ENCODE measurements at regions not wholly inside any gene's neighbourhood (a gene's known extent, or its start where the extent isn't known, plus 50 kb on each side); places are given as distances from the start of the nearest gene placed in this dataset.

DNA sequence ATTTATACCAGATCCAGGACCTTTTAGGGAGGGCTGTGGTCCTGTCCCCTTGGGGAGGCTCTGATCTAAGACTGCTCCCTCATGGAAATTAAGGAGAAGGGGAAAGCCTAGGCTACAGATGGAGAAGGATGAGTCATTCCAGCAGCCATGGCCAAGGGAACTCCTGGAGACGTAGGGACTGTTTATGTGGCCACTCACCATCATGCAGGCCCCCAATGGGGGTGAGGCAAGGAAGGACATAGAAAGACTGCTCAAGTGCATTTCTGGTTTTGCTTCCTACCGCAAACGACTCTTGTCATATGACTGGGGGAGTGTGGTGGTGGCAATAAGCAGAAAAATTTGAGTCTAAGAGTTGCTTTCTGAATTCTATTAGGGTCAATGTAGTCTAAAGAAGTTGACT, 54.0 kb upstream of the CYP1B1 start:
- Histone ChIP-seq H3K27me3 (no peaks in the 10 kb centered on the region), H3K36me3 (no peaks in the 10 kb centered on the region), H3K27ac (peak overlapping the region in 2 of 4 donors; percentile 27 to 43), H3K9me3 (peaks cover 0 to 9% (median 0%) of the 10 kb centered on the region in 4 donors), H3K4me1 (no peaks in the 10 kb centered on the region), H3K4me3 (no peak overlapping the region)
- DNase-seq: no peak
- TF ChIP-seq, protein P1, sequence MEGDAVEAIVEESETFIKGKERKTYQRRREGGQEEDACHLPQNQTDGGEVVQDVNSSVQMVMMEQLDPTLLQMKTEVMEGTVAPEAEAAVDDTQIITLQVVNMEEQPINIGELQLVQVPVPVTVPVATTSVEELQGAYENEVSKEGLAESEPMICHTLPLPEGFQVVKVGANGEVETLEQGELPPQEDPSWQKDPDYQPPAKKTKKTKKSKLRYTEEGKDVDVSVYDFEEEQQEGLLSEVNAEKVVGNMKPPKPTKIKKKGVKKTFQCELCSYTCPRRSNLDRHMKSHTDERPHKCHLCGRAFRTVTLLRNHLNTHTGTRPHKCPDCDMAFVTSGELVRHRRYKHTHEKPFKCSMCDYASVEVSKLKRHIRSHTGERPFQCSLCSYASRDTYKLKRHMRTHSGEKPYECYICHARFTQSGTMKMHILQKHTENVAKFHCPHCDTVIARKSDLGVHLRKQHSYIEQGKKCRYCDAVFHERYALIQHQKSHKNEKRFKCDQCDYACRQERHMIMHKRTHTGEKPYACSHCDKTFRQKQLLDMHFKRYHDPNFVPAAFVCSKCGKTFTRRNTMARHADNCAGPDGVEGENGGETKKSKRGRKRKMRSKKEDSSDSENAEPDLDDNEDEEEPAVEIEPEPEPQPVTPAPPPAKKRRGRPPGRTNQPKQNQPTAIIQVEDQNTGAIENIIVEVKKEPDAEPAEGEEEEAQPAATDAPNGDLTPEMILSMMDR (IDR thresholded peaks at IDR 0.05): no peak
- no peak for TF ChIP-seq POLR2A (IDR thresholded peaks at IDR 0.05)

DNA sequence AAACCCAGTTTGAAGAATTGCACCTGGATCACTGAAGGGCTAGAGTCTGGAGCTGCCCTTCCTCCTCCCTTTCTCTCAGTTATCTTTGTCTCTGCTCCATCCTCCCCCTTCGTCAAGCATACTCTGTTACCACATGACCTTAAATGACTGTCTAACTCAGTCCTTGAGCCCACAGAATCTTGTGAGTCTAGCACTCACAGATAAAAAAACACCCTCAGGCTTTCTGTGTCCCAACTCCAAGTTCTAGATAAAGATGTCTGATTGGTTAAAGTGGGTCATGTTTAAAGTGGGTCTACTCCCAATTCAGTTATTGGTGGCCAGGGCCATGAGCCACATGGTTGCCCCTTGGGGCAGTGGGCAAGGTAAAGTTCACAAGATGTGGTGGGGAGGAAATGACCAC, 53.5 kb upstream of the CYP1B1 start:
- Histone ChIP-seq H3K27ac (peak overlapping the region in 1 of 4 donors; percentile 43), H3K27me3 (no peaks in the 10 kb centered on the region), H3K4me1 (no peaks in the 10 kb centered on the region), H3K9me3 (peaks cover 0 to 9% (median 0%) of the 10 kb centered on the region in 4 donors), H3K4me3 (no peak overlapping the region), H3K36me3 (no peaks in the 10 kb centered on the region)
- DNase-seq: no peak
- TF ChIP-seq POLR2A (IDR thresholded peaks at IDR 0.05): no peak
- TF ChIP-seq, protein P1 (IDR thresholded peaks at IDR 0.05): no peak

- Histone ChIP-seq H3K36me3 (no peaks in the 10 kb centered on the region), H3K4me1 (no peaks in the 10 kb centered on the region), H3K27ac (peak overlapping the region in 1 of 4 donors; percentile 13), H3K4me3 (no peak overlapping the region), H3K27me3 (no peaks in the 10 kb centered on the region), H3K9me3 (peaks cover 0 to 9% (median 0%) of the 10 kb centered on the region in 4 donors)
- DNase-seq: peak in 1 of 3 donors; percentile 53
- TF ChIP-seq, protein P1 (IDR thresholded peaks at IDR 0.05): no peak
- no peak for TF ChIP-seq POLR2A (IDR thresholded peaks at IDR 0.05)
Observed at GRCh38 chr2:38128653-38129052, 52.7 kb upstream of the CYP1B1 start.

GRCh38 chr2:38127277-38127676, 51.3 kb upstream of the CYP1B1 start:
- peaks cover 0 to 9% (median 0%) of the 10 kb centered on the region in 4 donors for H3K9me3 ChIP-seq
- no peaks in the 10 kb centered on the region for H3K4me1 ChIP-seq
- DNase-seq: no peak
- no peak overlapping the region for H3K27ac ChIP-seq
- H3K36me3 ChIP-seq: no peaks in the 10 kb centered on the region
- TF ChIP-seq POLR2A (IDR thresholded peaks at IDR 0.05): no peak
- TF ChIP-seq, protein P1 (IDR thresholded peaks at IDR 0.05): no peak
- H3K27me3 ChIP-seq: no peaks in the 10 kb centered on the region
- H3K4me3 ChIP-seq: no peak overlapping the region

DNA sequence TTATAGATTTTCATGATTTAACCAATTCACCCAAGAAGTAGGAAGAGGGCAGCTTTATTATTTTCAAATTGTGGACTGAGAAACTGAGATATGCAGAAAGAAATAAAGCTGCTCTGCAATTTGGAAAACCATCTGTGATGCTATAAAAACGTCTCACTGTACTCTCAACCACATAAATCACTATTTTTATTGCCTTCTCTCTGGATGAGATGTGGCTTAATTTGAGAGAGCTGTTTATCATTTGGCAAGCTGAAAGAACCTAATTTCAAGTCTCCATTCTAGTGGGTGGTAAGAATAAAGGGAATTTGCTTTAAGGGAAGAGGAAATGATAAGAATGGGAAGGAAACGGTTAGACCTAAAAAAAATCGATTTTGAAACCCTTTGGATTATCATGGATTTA, 49.9 kb upstream of the CYP1B1 start:
- H3K4me3 ChIP-seq: no peak overlapping the region
- H3K4me1 ChIP-seq: no peaks in the 10 kb centered on the region
- TF ChIP-seq POLR2A (IDR thresholded peaks at IDR 0.05): no peak
- TF ChIP-seq, protein P1 (IDR thresholded peaks at IDR 0.05): no peak
- no peak for DNase-seq
- H3K27me3 ChIP-seq: no peaks in the 10 kb centered on the region
- peaks cover 0 to 9% (median 0%) of the 10 kb centered on the region in 4 donors for H3K9me3 ChIP-seq
- H3K27ac ChIP-seq: no peak overlapping the region
- no peaks in the 10 kb centered on the region for H3K36me3 ChIP-seq

Small RNAs in the stretch of these regions (small RNA-seq; reads per million reads assigned to genes)
- gene AC009229.3 (0 reads per million in 2 donors), gene RNU6-951P (0 reads per million in 2 donors)

Data from Peyer's patch (tissue), 4 donors.